ENCODE measurements at regions not wholly inside any gene's neighbourhood (a gene's known extent, or its start where the extent isn't known, plus 50 kb on each side); places are given as distances from the start of the nearest gene placed in this dataset.

DNA sequence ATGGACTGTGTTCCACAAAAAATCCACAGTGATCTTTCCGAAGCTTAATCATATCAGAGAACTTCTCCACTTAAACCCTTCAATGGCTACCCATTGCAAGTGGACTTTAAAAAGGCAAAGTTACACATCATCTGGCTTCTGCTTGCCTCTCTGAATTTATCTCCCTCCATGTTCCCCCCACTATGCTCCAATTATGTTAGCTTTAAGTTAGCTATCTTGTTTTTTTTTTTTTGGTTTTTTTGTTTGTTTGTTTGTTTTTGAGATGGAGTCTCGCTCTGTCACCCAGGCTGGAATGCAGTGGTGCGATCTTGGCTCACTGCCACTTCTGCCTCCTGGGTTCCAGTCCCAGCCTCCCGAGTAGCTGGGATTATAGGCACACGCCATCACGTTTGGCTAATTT is 166.4 kb upstream of the ADGRL2 start:
- no peak for DNase-seq (ENCODE audit: low read depth in 2 of 2)

DNA sequence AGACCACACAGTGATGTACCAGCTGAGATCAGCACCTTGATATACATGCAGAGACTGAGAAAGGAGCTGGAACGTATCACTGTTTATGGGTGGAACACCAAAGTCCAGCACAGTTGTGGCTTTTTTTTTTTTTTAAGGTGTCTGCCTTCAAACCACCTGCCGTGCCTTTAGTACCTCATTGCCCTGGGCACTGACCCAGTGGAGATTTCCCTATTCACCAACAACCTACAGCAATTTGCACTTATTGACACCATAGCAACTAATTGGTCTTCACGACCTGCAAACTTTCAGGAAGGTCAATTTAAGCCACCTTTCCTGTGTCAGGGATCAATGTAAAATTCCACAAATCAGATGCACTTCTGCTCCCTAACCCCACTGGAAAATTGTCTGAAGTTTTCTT is 181.6 kb upstream of the ADGRL2 start:
- no peak for DNase-seq (ENCODE audit: low read depth in 2 of 2)

DNA sequence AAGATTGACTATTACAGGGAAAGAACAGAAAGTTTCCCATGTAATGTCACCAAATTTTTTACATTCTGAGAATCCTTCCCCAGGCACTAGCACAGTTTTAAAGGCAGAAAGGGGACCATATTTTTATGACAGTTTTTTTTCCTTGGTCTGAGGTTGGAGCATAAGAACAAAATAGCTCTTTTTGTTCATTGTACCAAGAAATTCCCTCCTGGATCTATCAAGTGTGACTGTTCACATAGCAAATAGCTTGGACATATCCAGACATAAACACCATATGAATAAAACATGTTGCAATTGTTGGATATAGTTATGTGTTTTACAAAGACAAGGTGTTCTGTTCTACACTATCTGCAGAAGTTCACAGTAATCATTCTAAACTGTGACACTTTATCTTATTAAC is 182.4 kb upstream of the ADGRL2 start:
- DNase-seq (ENCODE audit: low read depth in 2 of 2) = no peak

DNA sequence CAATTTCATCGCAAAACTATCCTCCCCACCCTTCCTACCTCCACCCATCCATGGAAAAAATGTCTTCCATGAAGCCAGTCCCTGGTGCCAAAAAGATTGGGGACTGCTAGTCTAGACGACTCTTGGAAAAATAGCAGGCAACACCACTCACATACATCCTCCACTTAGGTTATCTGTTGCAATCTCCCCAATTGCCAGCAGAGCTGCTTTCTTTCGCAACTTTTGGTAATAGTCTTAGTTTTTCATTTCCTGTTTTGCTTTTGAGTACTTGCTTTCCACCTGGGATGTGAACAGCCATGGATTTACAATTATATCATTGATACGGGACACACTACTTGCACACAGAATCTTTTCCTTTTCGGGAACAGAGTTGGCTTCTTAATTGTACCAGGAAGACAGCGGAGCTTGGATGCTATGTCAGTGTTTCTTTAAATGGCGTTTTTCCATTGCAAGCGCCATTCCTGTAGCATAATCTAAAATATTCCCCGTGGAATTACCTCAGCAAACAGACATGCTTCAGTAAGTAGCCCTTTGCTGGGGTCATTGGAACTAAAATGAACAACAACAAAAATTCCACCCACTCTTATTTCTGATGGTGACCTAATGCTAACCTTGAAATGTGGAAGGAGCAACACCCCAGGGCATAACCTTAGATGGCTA is 183.3 kb upstream of the ADGRL2 start:
- DNase-seq (ENCODE audit: low read depth in 2 of 2) = no peak

DNA sequence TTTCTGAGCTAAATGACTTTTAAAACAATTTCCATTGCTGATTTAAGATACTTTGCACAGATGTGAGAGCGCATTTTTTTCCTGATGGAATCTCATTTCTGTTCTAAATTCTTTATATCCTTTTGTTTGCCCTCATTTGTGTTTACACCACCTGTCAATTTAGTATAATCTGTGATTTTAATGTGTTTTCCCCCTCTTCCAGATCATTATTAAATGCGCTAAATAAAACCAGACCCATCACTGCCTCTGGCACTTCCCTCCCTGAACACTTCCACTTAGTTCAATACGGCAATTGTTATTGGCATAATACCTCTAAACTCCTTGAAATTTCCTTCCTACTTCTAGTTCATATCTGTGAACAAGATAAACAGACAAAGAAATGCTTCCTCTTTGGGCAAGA is 186.9 kb upstream of the ADGRL2 start:
- DNase-seq (ENCODE audit: low read depth in 2 of 2) = no peak

DNA sequence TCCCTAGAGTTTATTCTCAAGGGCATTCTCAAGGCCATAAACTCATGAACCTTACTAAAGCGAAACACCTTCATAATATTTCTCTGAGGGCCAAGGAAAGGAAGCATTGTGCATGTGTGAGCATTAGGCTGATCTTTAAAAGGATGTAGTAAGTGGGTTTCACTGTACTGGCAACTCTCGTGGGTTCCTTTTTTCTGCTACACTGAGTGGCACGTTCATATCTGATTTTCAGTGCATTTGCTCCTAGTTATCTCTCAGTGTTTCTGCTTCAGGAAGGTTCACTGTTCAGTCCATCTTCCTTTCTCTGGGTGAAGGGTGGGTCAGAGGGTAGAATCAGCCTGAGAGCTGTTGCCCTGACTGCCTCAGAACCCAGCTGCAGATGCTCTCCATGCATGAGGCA is 192.8 kb upstream of the ADGRL2 start:
- DNase-seq (ENCODE audit: low read depth in 2 of 2) = no peak

DNA sequence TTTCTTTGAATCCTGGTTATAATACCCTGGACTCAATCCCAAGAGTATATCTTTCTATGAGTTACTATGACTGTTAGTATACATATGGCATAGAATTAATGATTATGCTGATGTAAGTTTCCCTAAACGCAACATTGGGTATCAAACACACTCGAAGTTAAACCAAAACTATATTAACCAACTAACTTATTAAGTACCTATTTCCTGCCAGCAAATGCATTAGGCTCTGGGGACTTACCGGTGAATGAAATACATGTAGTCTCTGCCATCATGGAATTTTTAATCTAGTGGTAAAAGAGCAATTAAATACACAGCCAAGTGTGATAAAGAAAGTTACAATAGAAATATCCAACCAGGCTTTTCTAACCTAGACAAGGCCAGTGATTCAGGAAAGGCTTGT is 193.6 kb upstream of the ADGRL2 start:
- no peak for DNase-seq (ENCODE audit: low read depth in 2 of 2)

GRCh38 chr1:81606656-81607055 is 194.1 kb upstream of the ADGRL2 start:
- no peak for DNase-seq (ENCODE audit: low read depth in 2 of 2)

DNA sequence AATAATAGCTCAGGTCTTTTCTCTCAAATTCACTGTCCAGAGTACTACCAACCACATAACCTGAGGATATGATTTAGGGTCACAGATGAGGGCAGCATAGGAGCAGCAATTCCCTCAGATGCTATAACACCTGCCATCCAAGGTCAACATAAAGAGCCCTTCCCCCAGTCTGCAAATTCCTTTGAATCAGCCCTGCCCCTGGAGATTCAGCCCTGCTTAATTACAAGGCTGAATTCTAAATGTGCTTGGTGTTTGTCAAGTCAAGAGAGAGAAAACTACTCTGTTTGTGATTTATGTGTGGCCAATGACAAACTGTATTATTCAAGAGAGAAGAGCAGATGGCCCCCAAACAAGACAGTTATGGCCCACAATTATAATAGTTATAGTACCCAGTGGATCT is 195.7 kb upstream of the ADGRL2 start:
- DNase-seq (ENCODE audit: low read depth in 2 of 2) = no peak

GRCh38 chr1:81600878-81601622 is 199.7 kb upstream of the ADGRL2 start:
- DNase-seq (ENCODE audit: low read depth in 2 of 2) = no peak

GRCh38 chr1:81600363-81600762 is 200.4 kb upstream of the ADGRL2 start:
- no peak for DNase-seq (ENCODE audit: low read depth in 2 of 2)

- DNase-seq (ENCODE audit: low read depth in 2 of 2) = no peak
These were observed 202.1 kb upstream of the ADGRL2 start for GRCh38 chr1:81598623-81599022.

DNA sequence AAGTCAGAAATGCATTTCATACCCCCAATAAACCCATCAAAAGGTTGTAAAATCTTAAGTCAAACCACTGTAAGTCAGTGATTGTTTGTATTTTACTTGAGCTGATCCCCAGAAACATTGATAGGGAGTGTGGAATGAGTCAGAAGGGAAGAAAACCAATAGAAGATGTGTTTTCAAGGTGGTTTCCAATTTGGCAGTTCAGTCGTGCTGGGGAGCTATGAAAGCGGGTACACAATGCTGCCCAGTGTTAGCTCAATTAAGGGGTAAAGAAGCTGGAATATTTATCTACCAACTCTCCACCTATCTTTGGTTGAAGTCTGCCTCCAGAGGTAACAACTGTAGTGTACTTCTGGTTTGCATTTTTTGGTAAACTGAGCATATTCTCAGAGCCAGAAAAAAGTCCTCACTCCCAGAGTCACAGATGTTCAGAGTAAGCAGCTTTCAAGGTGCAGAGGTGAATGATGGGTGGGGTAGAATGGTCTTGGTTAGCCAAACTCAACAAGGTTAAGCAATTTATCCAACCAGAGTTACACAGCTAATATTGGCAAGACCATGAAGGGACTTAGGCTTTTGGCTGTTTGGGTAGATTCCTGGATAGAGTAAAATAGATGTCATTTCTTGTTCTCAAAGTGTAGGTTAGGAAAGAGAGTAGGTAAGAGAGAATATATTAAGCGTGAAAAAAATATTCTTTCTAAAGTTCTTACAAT is 202.9 kb upstream of the ADGRL2 start:
- no peak for DNase-seq (ENCODE audit: low read depth in 2 of 2)

DNA sequence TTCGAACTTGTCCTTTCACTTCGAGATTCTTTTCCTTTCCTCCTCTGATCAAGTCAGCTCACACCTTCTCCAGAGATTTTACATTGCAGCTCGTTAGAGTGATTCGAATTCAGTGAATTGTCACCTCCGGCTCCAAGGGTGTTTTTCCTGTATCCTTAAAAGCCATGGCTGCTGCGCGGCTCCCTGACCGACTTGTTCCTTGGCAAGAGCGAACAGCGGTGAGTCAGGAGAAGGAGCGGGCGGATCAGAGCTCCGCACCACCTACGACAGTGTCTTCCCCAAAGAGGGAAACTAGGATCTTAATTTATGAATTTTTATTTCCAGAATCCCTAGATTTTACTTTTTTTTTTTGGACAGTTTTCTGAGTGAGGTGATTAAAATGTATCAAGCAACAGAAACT is 204.4 kb upstream of the ADGRL2 start:
- DNase-seq (ENCODE audit: low read depth in 2 of 2) = no peak

- no peak for DNase-seq (ENCODE audit: low read depth in 2 of 2)
These were observed 206.5 kb upstream of the ADGRL2 start for GRCh38 chr1:81594206-81594605.

GRCh38 chr1:81592233-81592632 is 208.5 kb upstream of the ADGRL2 start:
- no peak for DNase-seq (ENCODE audit: low read depth in 2 of 2)

- DNase-seq (ENCODE audit: low read depth in 2 of 2) = no peak
These were observed 210.6 kb upstream of the ADGRL2 start for GRCh38 chr1:81590171-81590570.

DNA sequence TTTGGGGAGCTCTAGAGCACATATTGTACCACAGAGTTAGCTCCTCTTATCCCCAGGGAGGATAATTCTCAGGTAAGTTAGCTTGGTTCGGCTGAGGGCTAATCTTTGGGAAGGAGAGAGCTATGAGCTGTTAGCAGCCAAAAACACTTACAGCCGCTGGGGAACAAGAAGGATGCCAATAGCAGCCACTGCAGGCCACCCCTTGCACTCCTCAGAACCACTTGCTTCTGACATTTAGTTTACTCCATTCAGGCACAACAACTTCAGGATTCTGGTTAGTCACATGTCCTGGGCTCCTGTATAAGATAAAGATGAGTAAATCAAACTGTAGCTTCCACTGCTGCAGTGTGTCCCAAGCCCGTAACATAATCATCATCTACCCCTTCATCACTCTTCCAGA is 212.6 kb upstream of the ADGRL2 start:
- DNase-seq (ENCODE audit: low read depth in 2 of 2) = no peak

DNA sequence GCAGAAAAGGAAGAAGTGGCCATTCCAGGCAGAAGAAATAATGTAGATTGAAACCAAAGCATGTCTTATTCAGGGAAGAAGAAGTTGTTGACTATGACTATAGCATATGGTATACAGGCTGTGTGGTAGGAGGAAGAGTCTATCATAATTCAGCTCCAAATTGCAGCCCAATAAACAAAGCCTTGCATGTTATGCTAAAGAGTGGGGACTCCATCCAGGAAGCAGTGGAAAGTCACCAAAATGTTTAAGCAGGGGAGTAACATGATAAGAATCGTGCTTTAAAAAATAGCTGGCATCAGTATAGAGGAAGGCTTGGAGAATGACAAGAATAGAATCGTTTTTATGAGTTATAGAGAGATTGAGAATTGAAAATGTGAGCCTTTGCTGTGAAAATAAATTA is 213.3 kb upstream of the ADGRL2 start:
- no peak for DNase-seq (ENCODE audit: low read depth in 2 of 2)

GRCh38 chr1:81585371-81585770 is 215.4 kb upstream of the ADGRL2 start:
- DNase-seq (ENCODE audit: low read depth in 2 of 2) = no peak

DNA sequence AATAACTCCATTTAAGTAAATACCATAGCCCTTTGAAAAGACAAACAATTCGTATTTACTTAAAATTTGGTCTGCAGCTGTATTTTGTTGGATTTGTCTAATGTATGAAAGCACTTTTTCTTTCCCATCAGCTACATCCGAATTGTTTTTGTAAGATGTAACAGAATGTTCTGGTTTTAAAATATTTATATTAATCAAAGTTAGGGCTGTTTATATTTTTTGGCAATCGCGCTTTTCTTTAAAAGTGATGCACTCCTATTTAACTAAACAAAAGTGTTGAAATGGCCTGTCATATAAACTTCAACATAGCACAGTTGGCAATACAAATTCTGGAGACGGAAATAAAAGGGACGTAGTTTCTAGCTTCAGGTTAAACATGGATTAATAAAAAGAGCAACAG is 216.3 kb upstream of the ADGRL2 start:
- DNase-seq (ENCODE audit: low read depth in 2 of 2) = no peak

DNA sequence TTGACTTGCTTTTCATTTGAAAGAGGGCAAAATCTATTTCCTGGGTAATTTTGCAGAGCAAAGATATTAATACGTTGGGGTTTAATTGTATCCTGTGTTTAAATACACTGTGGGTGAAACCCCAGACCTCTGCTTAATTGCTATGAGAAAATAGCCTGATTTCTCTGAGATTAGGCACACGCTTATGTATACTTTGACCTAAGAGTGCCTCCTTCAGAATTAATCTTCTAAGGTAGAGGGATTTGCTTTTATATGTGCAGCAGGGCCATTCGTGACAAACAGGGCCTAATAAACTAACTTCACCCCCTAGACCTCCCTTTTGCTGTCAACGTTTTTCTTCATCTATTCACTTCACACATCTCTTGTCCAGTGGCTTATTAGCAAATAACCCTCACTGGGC is 216.9 kb upstream of the ADGRL2 start:
- no peak for DNase-seq (ENCODE audit: low read depth in 2 of 2)

GRCh38 chr1:81582467-81582986 is 218.2 kb upstream of the ADGRL2 start:
- DNase-seq (ENCODE audit: low read depth in 2 of 2) = no peak
